Activated B cell treated with CpG ODN at 0.5 μM for 24 hours (primary cell): ENCODE measurements at regions not wholly inside any gene's neighbourhood (a gene's known extent, or its start where the extent isn't known, plus 50 kb on each side); places are given as distances from the start of the nearest gene placed in this dataset.

Experiments used
- ATAC-seq: fragments of 200-7000 bp; cut with Tn5 transposase; one replicate; pipeline ENCODE4 v1.10.0; 2021; ENCODE audit warnings: low read depth, mild to moderate bottlenecking, moderate library complexity
- CTCF ChIA-PET: fragments of 350-600 bp; sonication (Branson Sonifier 250); formaldehyde crosslinking; loops from one replicate; lab custom pipeline; 2021; ENCODE audit warnings: antibody characterized with exemption; lab: Charles Lee
- POLR2A ChIA-PET: fragments of 350-600 bp; sonication (Branson Sonifier 250); formaldehyde crosslinking; loops from one replicate; lab custom pipeline; 2021; ENCODE audit warnings: antibody characterized with exemption; lab: Charles Lee
- DNase-seq: peaks from one replicate; pipeline ENCODE4 v3.0.0; 2022
- H3K27ac Mint-ChIP-seq: one replicate; pipeline ENCODE4 v1.8.0; 2020; ENCODE audit warnings: mixed read lengths
- H3K27me3 Mint-ChIP-seq: one replicate; pipeline ENCODE4 v1.8.0; 2021; ENCODE audit warnings: mixed read lengths
- H3K36me3 Mint-ChIP-seq: one replicate; pipeline ENCODE4 v1.8.0; 2021; ENCODE audit warnings: low read depth, mixed read lengths
- H3K4me1 Mint-ChIP-seq: one replicate; pipeline ENCODE4 v1.8.0; 2021; ENCODE audit warnings: mixed read lengths
- H3K4me3 Mint-ChIP-seq: one replicate; pipeline ENCODE4 v1.8.0; 2020; ENCODE audit warnings: mild to moderate bottlenecking, mixed read lengths
- H3K9me3 Mint-ChIP-seq: one replicate; pipeline ENCODE4 v1.8.0; 2020; ENCODE audit warnings: mixed read lengths
- intact Hi-C: fragments of 100-400 bp; cut with micrococcal nuclease; formaldehyde crosslinking; loops from one replicate; pipeline ENCODE4 v1.15.1; 2024
- TF ChIP-seq, protein P1 (sequence below): fragments of 200-600 bp; IDR thresholded peaks from one replicate; pipeline ENCODE4 v1.8.0; 2022; ENCODE audit warnings: antibody characterized with exemption, mild to moderate bottlenecking

GRCh38 chr6:103396768-103397167, 1463.0 kb downstream of the HACE1 start:
- TF ChIP-seq, protein P1, sequence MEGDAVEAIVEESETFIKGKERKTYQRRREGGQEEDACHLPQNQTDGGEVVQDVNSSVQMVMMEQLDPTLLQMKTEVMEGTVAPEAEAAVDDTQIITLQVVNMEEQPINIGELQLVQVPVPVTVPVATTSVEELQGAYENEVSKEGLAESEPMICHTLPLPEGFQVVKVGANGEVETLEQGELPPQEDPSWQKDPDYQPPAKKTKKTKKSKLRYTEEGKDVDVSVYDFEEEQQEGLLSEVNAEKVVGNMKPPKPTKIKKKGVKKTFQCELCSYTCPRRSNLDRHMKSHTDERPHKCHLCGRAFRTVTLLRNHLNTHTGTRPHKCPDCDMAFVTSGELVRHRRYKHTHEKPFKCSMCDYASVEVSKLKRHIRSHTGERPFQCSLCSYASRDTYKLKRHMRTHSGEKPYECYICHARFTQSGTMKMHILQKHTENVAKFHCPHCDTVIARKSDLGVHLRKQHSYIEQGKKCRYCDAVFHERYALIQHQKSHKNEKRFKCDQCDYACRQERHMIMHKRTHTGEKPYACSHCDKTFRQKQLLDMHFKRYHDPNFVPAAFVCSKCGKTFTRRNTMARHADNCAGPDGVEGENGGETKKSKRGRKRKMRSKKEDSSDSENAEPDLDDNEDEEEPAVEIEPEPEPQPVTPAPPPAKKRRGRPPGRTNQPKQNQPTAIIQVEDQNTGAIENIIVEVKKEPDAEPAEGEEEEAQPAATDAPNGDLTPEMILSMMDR, result no peak
- no peak overlapping the region for H3K27ac Mint-ChIP-seq
- no peaks in the 10 kb centered on the region for H3K36me3 Mint-ChIP-seq
- H3K4me1 Mint-ChIP-seq, result no peaks in the 10 kb centered on the region
- peaks cover 13% of the 10 kb centered on the region for H3K9me3 Mint-ChIP-seq
- H3K27me3 Mint-ChIP-seq, result no peaks in the 10 kb centered on the region
- intact Hi-C loops, result no loop called here
- H3K4me3 Mint-ChIP-seq, result no peak overlapping the region
- CTCF ChIA-PET, result no interaction called here
- ATAC-seq (no peak), DNase-seq (no peak)
- POLR2A ChIA-PET, result no interaction called here

- CTCF ChIA-PET, result no interaction called here
- intact Hi-C loops, result no loop called here
- Mint-ChIP-seq H3K4me3 (no peak overlapping the region), H3K27me3 (no peaks in the 10 kb centered on the region), H3K4me1 (no peaks in the 10 kb centered on the region), H3K9me3 (peaks cover 2% of the 10 kb centered on the region), H3K27ac (no peak overlapping the region), H3K36me3 (no peaks in the 10 kb centered on the region)
- ATAC-seq (no peak), DNase-seq (no peak)
- TF ChIP-seq, protein P1, result no peak
- POLR2A ChIA-PET, result no interaction called here
Observed at GRCh38 chr6:103379272-103379671, 1480.4 kb downstream of the HACE1 start.

GRCh38 chr6:103367212-103367611, 1492.5 kb downstream of the HACE1 start:
- DNase-seq (no peak), ATAC-seq (no peak)
- Mint-ChIP-seq H3K27ac (no peak overlapping the region), H3K9me3 (peaks cover 4% of the 10 kb centered on the region), H3K4me1 (no peaks in the 10 kb centered on the region), H3K27me3 (no peaks in the 10 kb centered on the region), H3K4me3 (no peak overlapping the region), H3K36me3 (no peaks in the 10 kb centered on the region)
- intact Hi-C loops, result no loop called here
- POLR2A ChIA-PET, result no interaction called here
- TF ChIP-seq, protein P1, result no peak
- CTCF ChIA-PET, result no interaction called here

DNA sequence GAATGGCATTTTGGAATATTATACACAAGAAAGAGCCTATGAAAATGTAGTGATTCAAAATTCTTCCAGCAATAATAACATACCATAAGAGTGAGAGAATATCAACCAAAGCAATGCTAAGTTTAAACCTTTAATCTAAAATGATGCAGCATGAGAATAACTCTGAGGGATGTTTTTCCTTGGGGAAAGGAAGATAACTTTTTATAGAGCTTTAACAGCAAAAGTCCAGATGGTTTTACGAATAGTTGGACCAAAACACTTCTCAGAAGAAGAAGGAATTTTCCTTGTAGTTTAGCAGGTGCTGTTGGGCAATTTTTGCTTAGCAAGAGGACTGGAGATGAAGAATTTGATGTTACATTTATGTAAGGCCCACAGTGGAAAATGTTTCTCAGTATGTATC, 1503.2 kb downstream of the HACE1 start:
- DNase-seq, result no peak
- ChIA-PET POLR2A (no interaction called here), CTCF (no interaction called here)
- TF ChIP-seq, protein P1, result no peak
- Mint-ChIP-seq H3K4me3 (no peak overlapping the region), H3K27ac (no peak overlapping the region), H3K27me3 (no peaks in the 10 kb centered on the region), H3K9me3 (no peaks in the 10 kb centered on the region), H3K36me3 (no peaks in the 10 kb centered on the region), H3K4me1 (no peaks in the 10 kb centered on the region)
- ATAC-seq, result no peak
- intact Hi-C loops, result no loop called here

GRCh38 chr6:103344554-103345163, 1515.1 kb downstream of the HACE1 start:
- ChIA-PET CTCF (no interaction called here), POLR2A (no interaction called here)
- DNase-seq, result no peak
- Mint-ChIP-seq H3K4me1 (no peaks in the 10 kb centered on the region), H3K27me3 (no peaks in the 10 kb centered on the region), H3K9me3 (no peaks in the 10 kb centered on the region), H3K4me3 (no peak overlapping the region), H3K36me3 (no peaks in the 10 kb centered on the region), H3K27ac (no peak overlapping the region)
- TF ChIP-seq, protein P1, result no peak
- ATAC-seq, result no peak
- intact Hi-C loops, result no loop called here
